Caco-2 (cell line): ENCODE measurements at regions not wholly inside any gene's neighbourhood (a gene's known extent, or its start where the extent isn't known, plus 50 kb on each side); places are given as distances from the start of the nearest gene placed in this dataset.

ENCODE experiments used
- BruUV-seq: library from RNA; stranded (reverse); fragments of 400-500 nt; replicated peaks from 2 replicates; lab custom pipeline; 2021; lab: Mats Ljungman, UMichigan
- CTCF ChIA-PET: fragments of 300-600 bp; sonication (Branson Sonifier 250); formaldehyde crosslinking; loops from one replicate; lab custom pipeline; 2022; ENCODE audit warnings: antibody characterized with exemption; lab: Charles Lee
- POLR2A ChIA-PET: fragments of 300-600 bp; sonication (Branson Sonifier 250); formaldehyde crosslinking; loops from one replicate; lab custom pipeline; 2022; ENCODE audit warnings: antibody characterized with exemption; lab: Charles Lee
- DNase-seq, 2 experiments: peaks; one replicate each; pipeline versions ENCODE4 v3.0.0 to v3.0.0-alpha.2; 2020 to 2022
- H3K27me3 ChIP-seq: replicated peaks from 2 replicates; pipeline ENCODE4 v1.6.0; 2011; ENCODE audit warnings: low read length; ENCODE audit not compliant: control insufficient read depth, insufficient read depth
- H3K36me3 ChIP-seq: 2 replicates; pipeline ENCODE4 v1.5.1; 2011; ENCODE audit warnings: low read length; ENCODE audit not compliant: control insufficient read depth, insufficient read depth
- H3K4me1 ChIP-seq: fragments of 250-450 bp; sonication (Bioruptor Pico); 2 replicates; pipeline ENCODE4 v1.5.1; 2020; ENCODE audit warnings: mild to moderate bottlenecking
- H3K4me3 ChIP-seq: 2 replicates; pipeline ENCODE4 v1.5.1; 2011; ENCODE audit warnings: low read depth, mild to moderate bottlenecking, control low read depth, low read length
- H3K9me3 ChIP-seq: fragments of 250-450 bp; sonication (Bioruptor Pico); 2 replicates; pipeline ENCODE4 v1.5.1; 2020; ENCODE audit warnings: mild to moderate bottlenecking, moderate library complexity
- H3K27ac Mint-ChIP-seq: one replicate; pipeline ENCODE4 v1.8.0; 2022; ENCODE audit warnings: mixed read lengths; ENCODE audit not compliant: unreplicated experiment
- H3K27me3 Mint-ChIP-seq: one replicate; pipeline ENCODE4 v1.8.0; 2022; ENCODE audit warnings: mixed read lengths; ENCODE audit not compliant: insufficient read depth, unreplicated experiment
- H3K36me3 Mint-ChIP-seq: one replicate; pipeline ENCODE4 v1.8.0; 2022; ENCODE audit warnings: mild to moderate bottlenecking, mixed read lengths; ENCODE audit not compliant: insufficient read depth, unreplicated experiment
- H3K4me1 Mint-ChIP-seq: one replicate; pipeline ENCODE4 v1.8.0; 2022; ENCODE audit warnings: low read depth, mixed read lengths; ENCODE audit not compliant: unreplicated experiment
- H3K4me3 Mint-ChIP-seq: one replicate; pipeline ENCODE4 v1.8.0; 2022; ENCODE audit warnings: mild to moderate bottlenecking, moderate library complexity, mixed read lengths; ENCODE audit not compliant: unreplicated experiment
- H3K9me3 Mint-ChIP-seq: one replicate; pipeline ENCODE4 v1.8.0; 2022; ENCODE audit warnings: mixed read lengths; ENCODE audit not compliant: unreplicated experiment
- CTCF ChIP-seq, 2 experiments: fragments of 200-600 bp in 1 of 2; IDR thresholded peaks; 1 replicate in 1 of 2; 2 replicates in 1 of 2; pipeline versions ENCODE4 v1.5.1 to v1.8.0; 2011 to 2022; ENCODE audit warnings: antibody characterized with exemption in 1 of 2, control low read depth in 1 of 2, inconsistent platforms in 1 of 2, low read depth in 1 of 2, low read length in 1 of 2, mild to moderate bottlenecking in 1 of 2, moderate library complexity in 1 of 2; ENCODE audit not compliant: insufficient read depth in 1 of 2, severe bottlenecking in 1 of 2, unreplicated experiment in 1 of 2
- intact Hi-C: fragments of 100-400 bp; cut with micrococcal nuclease; formaldehyde crosslinking; loops from one replicate; pipeline ENCODE4 v1.10.0; 2022; ENCODE audit not compliant: unreplicated experiment

- no peak overlapping the region for H3K4me3 Mint-ChIP-seq
- Histone ChIP-seq H3K9me3 (no peaks in the 10 kb centered on the region), H3K4me1 (no peaks in the 10 kb centered on the region), H3K27me3 (no peaks in the 10 kb centered on the region), H3K4me3 (no peak overlapping the region), H3K36me3 (no peaks in the 10 kb centered on the region)
- intact Hi-C loops: no loop called here
- TF ChIP-seq CTCF (IDR thresholded peaks at IDR 0.05; ENCODE audit: insufficient read depth in 1 of 2, low read depth in 1 of 2, low read length in 1 of 2, severe bottlenecking in 1 of 2, unreplicated experiment in 1 of 2): no peak
- no peak for DNase-seq
- no TSS peak for BruUV-seq
- no peaks in the 10 kb centered on the region for H3K36me3 Mint-ChIP-seq
- peaks cover 2% of the 10 kb centered on the region for H3K27me3 Mint-ChIP-seq
- no peaks in the 10 kb centered on the region for H3K9me3 Mint-ChIP-seq
- H3K27ac Mint-ChIP-seq: no peak overlapping the region
- POLR2A ChIA-PET: no interaction called here
- H3K4me1 Mint-ChIP-seq: no peaks in the 10 kb centered on the region
- CTCF ChIA-PET: no interaction called here
Measured at GRCh38 chr4:163915896-163916295, 421.4 kb downstream of the TMA16 start.

- no peak overlapping the region for H3K27ac Mint-ChIP-seq
- no peaks in the 10 kb centered on the region for H3K9me3 Mint-ChIP-seq
- Histone ChIP-seq H3K4me1 (no peaks in the 10 kb centered on the region), H3K36me3 (no peaks in the 10 kb centered on the region), H3K9me3 (no peaks in the 10 kb centered on the region), H3K4me3 (no peak overlapping the region), H3K27me3 (no peaks in the 10 kb centered on the region)
- intact Hi-C loops: no loop called here
- DNase-seq: no peak
- H3K36me3 Mint-ChIP-seq: no peaks in the 10 kb centered on the region
- H3K4me1 Mint-ChIP-seq: no peaks in the 10 kb centered on the region
- BruUV-seq: no TSS peak
- ChIA-PET CTCF (no interaction called here), POLR2A (no interaction called here)
- no peak overlapping the region for H3K4me3 Mint-ChIP-seq
- no peak for TF ChIP-seq CTCF (IDR thresholded peaks at IDR 0.05; ENCODE audit: insufficient read depth in 1 of 2, low read depth in 1 of 2, low read length in 1 of 2, severe bottlenecking in 1 of 2, unreplicated experiment in 1 of 2)
- H3K27me3 Mint-ChIP-seq: peaks cover 2% of the 10 kb centered on the region
Measured at GRCh38 chr4:163920426-163920825, 425.9 kb downstream of the TMA16 start.

- Histone ChIP-seq H3K4me3 (no peak overlapping the region), H3K27me3 (no peaks in the 10 kb centered on the region), H3K4me1 (no peaks in the 10 kb centered on the region), H3K36me3 (no peaks in the 10 kb centered on the region), H3K9me3 (no peaks in the 10 kb centered on the region)
- DNase-seq: no peak
- H3K4me3 Mint-ChIP-seq: no peak overlapping the region
- no peaks in the 10 kb centered on the region for H3K4me1 Mint-ChIP-seq
- peaks cover 2% of the 10 kb centered on the region for H3K27me3 Mint-ChIP-seq
- H3K36me3 Mint-ChIP-seq: no peaks in the 10 kb centered on the region
- H3K9me3 Mint-ChIP-seq: no peaks in the 10 kb centered on the region
- intact Hi-C loops: no loop called here
- BruUV-seq: no TSS peak
- H3K27ac Mint-ChIP-seq: no peak overlapping the region
- ChIA-PET POLR2A (no interaction called here), CTCF (no interaction called here)
- no peak for TF ChIP-seq CTCF (IDR thresholded peaks at IDR 0.05; ENCODE audit: insufficient read depth in 1 of 2, low read depth in 1 of 2, low read length in 1 of 2, severe bottlenecking in 1 of 2, unreplicated experiment in 1 of 2)
Measured at GRCh38 chr4:163922302-163922701, 427.8 kb downstream of the TMA16 start.
